ENCODE measurements at regions not wholly inside any gene's neighbourhood (a gene's known extent, or its start where the extent isn't known, plus 50 kb on each side); places are given as distances from the start of the nearest gene placed in this dataset.
A peak's percentile ranks its signal among the peaks of the same experiment; 100 is the strongest.

GRCh38 chr4:177228599-177228998 is 81.1 kb upstream of the NEIL3 start:
- H3K27me3 Mint-ChIP-seq (ENCODE audit: low read depth) = no peaks in the 10 kb centered on the region
- H3K4me3 Mint-ChIP-seq = peak overlapping the region; percentile 76

GRCh38 chr4:177229331-177229730 is 80.3 kb upstream of the NEIL3 start:
- Mint-ChIP-seq H3K27me3 (ENCODE audit: low read depth) (no peaks in the 10 kb centered on the region), H3K4me1 (ENCODE audit: low read depth) (peaks cover 34% of the 10 kb centered on the region), H3K27ac (peak overlapping the region; percentile 86), H3K4me3 (peak overlapping the region; percentile 76), H3K36me3 (ENCODE audit: low read depth) (peaks cover 8% of the 10 kb centered on the region), H3K9me3 (no peaks in the 10 kb centered on the region)
- no peak for DNase-seq (ENCODE audit: low spot score)

More at GRCh38 chr4:177228599-177228998, 81.1 kb upstream of the NEIL3 start:
- Mint-ChIP-seq H3K9me3 (no peaks in the 10 kb centered on the region), H3K36me3 (ENCODE audit: low read depth) (peaks cover 8% of the 10 kb centered on the region), H3K4me1 (ENCODE audit: low read depth) (peaks cover 34% of the 10 kb centered on the region), H3K27ac (peak overlapping the region; percentile 86)
- no peak for DNase-seq (ENCODE audit: low spot score)

- Mint-ChIP-seq H3K27ac (no peak overlapping the region), H3K9me3 (no peaks in the 10 kb centered on the region), H3K36me3 (ENCODE audit: low read depth) (peaks cover 4% of the 10 kb centered on the region), H3K4me1 (ENCODE audit: low read depth) (peaks cover 24% of the 10 kb centered on the region), H3K27me3 (ENCODE audit: low read depth) (no peaks in the 10 kb centered on the region), H3K4me3 (no peak overlapping the region)
- no peak for DNase-seq (ENCODE audit: low spot score)
These were observed 77.2 kb upstream of the NEIL3 start for GRCh38 chr4:177232473-177232872.

GRCh38 chr4:177235026-177235425 is 74.6 kb upstream of the NEIL3 start:
- no peak for DNase-seq (ENCODE audit: low spot score)
- Mint-ChIP-seq H3K4me1 (ENCODE audit: low read depth) (peaks cover 17% of the 10 kb centered on the region), H3K27ac (no peak overlapping the region), H3K4me3 (no peak overlapping the region), H3K27me3 (ENCODE audit: low read depth) (no peaks in the 10 kb centered on the region), H3K36me3 (ENCODE audit: low read depth) (peaks cover 4% of the 10 kb centered on the region), H3K9me3 (no peaks in the 10 kb centered on the region)

- DNase-seq (ENCODE audit: low spot score) = no peak
- peaks cover 1% of the 10 kb centered on the region for H3K9me3 Mint-ChIP-seq
- no peak overlapping the region for H3K27ac Mint-ChIP-seq
- H3K4me3 Mint-ChIP-seq = no peak overlapping the region
- H3K4me1 Mint-ChIP-seq (ENCODE audit: low read depth) = peaks cover 16% of the 10 kb centered on the region
- peaks cover 3% of the 10 kb centered on the region for H3K36me3 Mint-ChIP-seq (ENCODE audit: low read depth)
- H3K27me3 Mint-ChIP-seq (ENCODE audit: low read depth) = no peaks in the 10 kb centered on the region
These were observed 72.8 kb upstream of the NEIL3 start for GRCh38 chr4:177236886-177237285.

GRCh38 chr4:177237291-177237690 is 72.4 kb upstream of the NEIL3 start:
- Mint-ChIP-seq H3K4me3 (no peak overlapping the region), H3K27ac (no peak overlapping the region)

GRCh38 chr4:177239477-177239876 is 70.2 kb upstream of the NEIL3 start:
- peaks cover 5% of the 10 kb centered on the region for H3K36me3 Mint-ChIP-seq (ENCODE audit: low read depth)
- no peak overlapping the region for H3K4me3 Mint-ChIP-seq
- no peak overlapping the region for H3K27ac Mint-ChIP-seq
- peaks cover 3% of the 10 kb centered on the region for H3K9me3 Mint-ChIP-seq
- DNase-seq (ENCODE audit: low spot score) = no peak
- peaks cover 2% of the 10 kb centered on the region for H3K27me3 Mint-ChIP-seq (ENCODE audit: low read depth)
- H3K4me1 Mint-ChIP-seq (ENCODE audit: low read depth) = peaks cover 23% of the 10 kb centered on the region

More at GRCh38 chr4:177237291-177237690, 72.4 kb upstream of the NEIL3 start:
- no peaks in the 10 kb centered on the region for H3K27me3 Mint-ChIP-seq (ENCODE audit: low read depth)
- peaks cover 3% of the 10 kb centered on the region for H3K9me3 Mint-ChIP-seq
- H3K36me3 Mint-ChIP-seq (ENCODE audit: low read depth) = peaks cover 7% of the 10 kb centered on the region
- no peak for DNase-seq (ENCODE audit: low spot score)
- H3K4me1 Mint-ChIP-seq (ENCODE audit: low read depth) = peaks cover 19% of the 10 kb centered on the region

- Mint-ChIP-seq H3K9me3 (peaks cover 3% of the 10 kb centered on the region), H3K27ac (no peak overlapping the region)
- DNase-seq (ENCODE audit: low spot score) = no peak
These were observed 69.8 kb upstream of the NEIL3 start for GRCh38 chr4:177239878-177240277.

GRCh38 chr4:177242651-177243286 is 66.9 kb upstream of the NEIL3 start:
- Mint-ChIP-seq H3K4me3 (peak overlapping the region; percentile 51), H3K36me3 (ENCODE audit: low read depth) (peaks cover 5% of the 10 kb centered on the region), H3K9me3 (peaks cover 3% of the 10 kb centered on the region), H3K27me3 (ENCODE audit: low read depth) (peaks cover 4% of the 10 kb centered on the region), H3K27ac (peak overlapping the region; percentile 80), H3K4me1 (ENCODE audit: low read depth) (peaks cover 23% of the 10 kb centered on the region)
- DNase-seq (ENCODE audit: low spot score) = no peak

More at GRCh38 chr4:177239878-177240277, 69.8 kb upstream of the NEIL3 start:
- H3K36me3 Mint-ChIP-seq (ENCODE audit: low read depth) = peaks cover 5% of the 10 kb centered on the region
- H3K27me3 Mint-ChIP-seq (ENCODE audit: low read depth) = peaks cover 2% of the 10 kb centered on the region
- no peak overlapping the region for H3K4me3 Mint-ChIP-seq
- peaks cover 23% of the 10 kb centered on the region for H3K4me1 Mint-ChIP-seq (ENCODE audit: low read depth)

GRCh38 chr4:177246641-177247584 is 62.8 kb upstream of the NEIL3 start:
- Mint-ChIP-seq H3K9me3 (peaks cover 2% of the 10 kb centered on the region), H3K27ac (no peak overlapping the region), H3K4me1 (ENCODE audit: low read depth) (peaks cover 33% of the 10 kb centered on the region), H3K27me3 (ENCODE audit: low read depth) (peaks cover 8% of the 10 kb centered on the region), H3K36me3 (ENCODE audit: low read depth) (peaks cover 4% of the 10 kb centered on the region), H3K4me3 (no peak overlapping the region)
- DNase-seq (ENCODE audit: low spot score) = no peak

GRCh38 chr4:177250056-177250696 is 59.5 kb upstream of the NEIL3 start:
- Mint-ChIP-seq H3K9me3 (no peaks in the 10 kb centered on the region), H3K4me3 (peak overlapping the region; percentile 48), H3K36me3 (ENCODE audit: low read depth) (no peaks in the 10 kb centered on the region), H3K27me3 (ENCODE audit: low read depth) (peaks cover 6% of the 10 kb centered on the region), H3K4me1 (ENCODE audit: low read depth) (peaks cover 22% of the 10 kb centered on the region), H3K27ac (peak overlapping the region; percentile 81)
- DNase-seq (ENCODE audit: low spot score) = peak; percentile 67

GRCh38 chr4:177251237-177251636 is 58.4 kb upstream of the NEIL3 start:
- Mint-ChIP-seq H3K27ac (peak overlapping the region; percentile 82), H3K27me3 (ENCODE audit: low read depth) (peaks cover 3% of the 10 kb centered on the region), H3K36me3 (ENCODE audit: low read depth) (no peaks in the 10 kb centered on the region), H3K4me1 (ENCODE audit: low read depth) (peaks cover 22% of the 10 kb centered on the region), H3K9me3 (no peaks in the 10 kb centered on the region), H3K4me3 (peak overlapping the region; percentile 70)
- peak; percentile 54 for DNase-seq (ENCODE audit: low spot score)

GRCh38 chr4:177255359-177255758 is 54.3 kb upstream of the NEIL3 start:
- peaks cover 7% of the 10 kb centered on the region for H3K4me1 Mint-ChIP-seq (ENCODE audit: low read depth)
- no peak overlapping the region for H3K4me3 Mint-ChIP-seq
- H3K9me3 Mint-ChIP-seq = peaks cover 5% of the 10 kb centered on the region
- DNase-seq (ENCODE audit: low spot score) = no peak
- H3K36me3 Mint-ChIP-seq (ENCODE audit: low read depth) = no peaks in the 10 kb centered on the region
- H3K27ac Mint-ChIP-seq = no peak overlapping the region
- peaks cover 17% of the 10 kb centered on the region for H3K27me3 Mint-ChIP-seq (ENCODE audit: low read depth)

GRCh38 chr4:177256950-177257349 is 52.7 kb upstream of the NEIL3 start:
- Mint-ChIP-seq H3K4me1 (ENCODE audit: low read depth) (no peaks in the 10 kb centered on the region), H3K27me3 (ENCODE audit: low read depth) (peaks cover 21% of the 10 kb centered on the region), H3K4me3 (no peak overlapping the region), H3K36me3 (ENCODE audit: low read depth) (no peaks in the 10 kb centered on the region), H3K9me3 (peaks cover 5% of the 10 kb centered on the region), H3K27ac (no peak overlapping the region)
- no peak for DNase-seq (ENCODE audit: low spot score)
